ENCODE measurements at regions not wholly inside any gene's neighbourhood (a gene's known extent, or its start where the extent isn't known, plus 50 kb on each side); places are given as distances from the start of the nearest gene placed in this dataset.

GRCh38 chr3:126289096-126289495 is 68.1 kb downstream of the KLF15 start:
- H3K4me3 ChIP-seq (ENCODE audit: low read length): no peak overlapping the region
- H3K36me3 ChIP-seq (ENCODE audit: insufficient read depth, low read length): no peaks in the 10 kb centered on the region
- no peaks in the 10 kb centered on the region for H3K79me2 ChIP-seq (replicated peaks; ENCODE audit: insufficient read depth, low read length)
- H4K20me1 ChIP-seq (ENCODE audit: insufficient read depth): no peaks in the 10 kb centered on the region
- no peaks in the 10 kb centered on the region for H3K9me2 ChIP-seq (ENCODE audit: insufficient read depth, low read length)
- no peak overlapping the region for H2AFZ ChIP-seq (ENCODE audit: low read depth, low read length)
- no peak overlapping the region for H3K27ac ChIP-seq (ENCODE audit: low read length)
- H3K4me2 ChIP-seq (ENCODE audit: low read length): no peak overlapping the region
- no peaks in the 10 kb centered on the region for H3K9me3 ChIP-seq (ENCODE audit: low read length)
- H3K9ac ChIP-seq (ENCODE audit: low read length): no peak overlapping the region
- TF ChIP-seq RAD21 (conservative IDR thresholded peaks at IDR 0.05) (no peak), CTCF (IDR thresholded peaks at IDR 0.05; ENCODE audit: poor library complexity, severe bottlenecking) (no peak), SMC3 (conservative IDR thresholded peaks at IDR 0.05; ENCODE audit: poor library complexity) (no peak), TAF1 (IDR thresholded peaks at IDR 0.05; ENCODE audit: low read depth) (no peak)
- TF ChIP-seq, protein P1, sequence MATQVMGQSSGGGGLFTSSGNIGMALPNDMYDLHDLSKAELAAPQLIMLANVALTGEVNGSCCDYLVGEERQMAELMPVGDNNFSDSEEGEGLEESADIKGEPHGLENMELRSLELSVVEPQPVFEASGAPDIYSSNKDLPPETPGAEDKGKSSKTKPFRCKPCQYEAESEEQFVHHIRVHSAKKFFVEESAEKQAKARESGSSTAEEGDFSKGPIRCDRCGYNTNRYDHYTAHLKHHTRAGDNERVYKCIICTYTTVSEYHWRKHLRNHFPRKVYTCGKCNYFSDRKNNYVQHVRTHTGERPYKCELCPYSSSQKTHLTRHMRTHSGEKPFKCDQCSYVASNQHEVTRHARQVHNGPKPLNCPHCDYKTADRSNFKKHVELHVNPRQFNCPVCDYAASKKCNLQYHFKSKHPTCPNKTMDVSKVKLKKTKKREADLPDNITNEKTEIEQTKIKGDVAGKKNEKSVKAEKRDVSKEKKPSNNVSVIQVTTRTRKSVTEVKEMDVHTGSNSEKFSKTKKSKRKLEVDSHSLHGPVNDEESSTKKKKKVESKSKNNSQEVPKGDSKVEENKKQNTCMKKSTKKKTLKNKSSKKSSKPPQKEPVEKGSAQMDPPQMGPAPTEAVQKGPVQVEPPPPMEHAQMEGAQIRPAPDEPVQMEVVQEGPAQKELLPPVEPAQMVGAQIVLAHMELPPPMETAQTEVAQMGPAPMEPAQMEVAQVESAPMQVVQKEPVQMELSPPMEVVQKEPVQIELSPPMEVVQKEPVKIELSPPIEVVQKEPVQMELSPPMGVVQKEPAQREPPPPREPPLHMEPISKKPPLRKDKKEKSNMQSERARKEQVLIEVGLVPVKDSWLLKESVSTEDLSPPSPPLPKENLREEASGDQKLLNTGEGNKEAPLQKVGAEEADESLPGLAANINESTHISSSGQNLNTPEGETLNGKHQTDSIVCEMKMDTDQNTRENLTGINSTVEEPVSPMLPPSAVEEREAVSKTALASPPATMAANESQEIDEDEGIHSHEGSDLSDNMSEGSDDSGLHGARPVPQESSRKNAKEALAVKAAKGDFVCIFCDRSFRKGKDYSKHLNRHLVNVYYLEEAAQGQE (IDR thresholded peaks at IDR 0.05; ENCODE audit: borderline replicate concordance): no peak
- H3K27me3 ChIP-seq (ENCODE audit: insufficient read depth, low read depth, low read length): peaks cover 11% of the 10 kb centered on the region
- H3F3A ChIP-seq (ENCODE audit: insufficient read depth, low read length, poor library complexity, severe bottlenecking): no peaks in the 10 kb centered on the region

DNA sequence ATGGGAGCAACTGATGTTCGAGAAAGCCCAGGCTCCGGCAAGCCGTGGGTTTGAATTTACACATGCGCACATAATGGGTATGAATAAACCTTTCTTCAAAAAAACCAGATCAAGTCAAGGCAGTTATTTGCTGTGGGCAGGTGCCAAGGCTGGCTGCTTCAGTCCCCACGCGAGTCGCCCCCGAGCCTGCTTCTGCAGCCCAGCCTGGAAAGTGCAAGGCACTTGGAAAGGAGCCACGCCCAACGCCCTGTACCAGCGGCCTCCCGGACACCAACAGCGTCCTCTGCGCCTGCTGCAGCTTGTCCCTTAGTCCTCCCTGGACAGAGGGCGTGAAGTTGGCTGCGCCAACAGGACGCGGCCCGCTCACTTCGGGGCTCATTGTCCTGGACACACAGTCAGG is 68.9 kb downstream of the KLF15 start:
- no peaks in the 10 kb centered on the region for H3K36me3 ChIP-seq (ENCODE audit: insufficient read depth, low read length)
- no peaks in the 10 kb centered on the region for H4K20me1 ChIP-seq (ENCODE audit: insufficient read depth)
- no peak overlapping the region for H3K9ac ChIP-seq (ENCODE audit: low read length)
- H3K79me2 ChIP-seq (replicated peaks; ENCODE audit: insufficient read depth, low read length): no peaks in the 10 kb centered on the region
- H3K27me3 ChIP-seq (ENCODE audit: insufficient read depth, low read depth, low read length): peaks cover 11% of the 10 kb centered on the region
- H3K9me3 ChIP-seq (ENCODE audit: low read length): no peaks in the 10 kb centered on the region
- H3K4me3 ChIP-seq (ENCODE audit: low read length): no peak overlapping the region
- no peak overlapping the region for H2AFZ ChIP-seq (ENCODE audit: low read depth, low read length)
- H3F3A ChIP-seq (ENCODE audit: insufficient read depth, low read length, poor library complexity, severe bottlenecking): no peaks in the 10 kb centered on the region
- TF ChIP-seq SMC3 (conservative IDR thresholded peaks at IDR 0.05; ENCODE audit: poor library complexity): no peak
- no peak for TF ChIP-seq CTCF (IDR thresholded peaks at IDR 0.05; ENCODE audit: poor library complexity, severe bottlenecking)
- TF ChIP-seq EZH2 (IDR thresholded peaks at IDR 0.05; ENCODE audit: borderline replicate concordance, insufficient read depth, low read length, poor library complexity, severe bottlenecking): no peak
- TF ChIP-seq POLR2AphosphoS5 (IDR thresholded peaks at IDR 0.05): no peak
- no peak for TF ChIP-seq RAD21 (conservative IDR thresholded peaks at IDR 0.05)
- no peak for TF ChIP-seq MXI1 (conservative IDR thresholded peaks at IDR 0.05; ENCODE audit: poor library complexity, severe bottlenecking)
- no peaks in the 10 kb centered on the region for H3K9me2 ChIP-seq (ENCODE audit: insufficient read depth, low read length)
- H3K4me2 ChIP-seq (ENCODE audit: low read length): no peak overlapping the region
- H3K27ac ChIP-seq (ENCODE audit: low read length): no peak overlapping the region
